Loucy (cell line): ENCODE measurements at regions not wholly inside any gene's neighbourhood (a gene's known extent, or its start where the extent isn't known, plus 50 kb on each side); places are given as distances from the start of the nearest gene placed in this dataset.

Source experiments
- CTCF ChIP-seq: fragments of 200-600 bp; sonication (generic); conservative IDR thresholded peaks from 2 replicates; pipeline ENCODE4 v1.5.1; 2014; ENCODE audit warnings: mild to moderate bottlenecking, antibody characterized with exemption, low read length
- EZH2phosphoT487 ChIP-seq: fragments of 200-600 bp; IDR thresholded peaks from 2 replicates; pipeline ENCODE4 v1.6.1; 2018; ENCODE audit warnings: antibody characterized with exemption, mild to moderate bottlenecking, moderate library complexity, borderline replicate concordance

GRCh38 chr1:168980656-168981055 is 125.8 kb upstream of the ATP1B1 start:
- TF ChIP-seq CTCF (no peak), EZH2phosphoT487 (no peak)
